BLaER1 (cell line): ENCODE measurements at regions not wholly inside any gene's neighbourhood (a gene's known extent, or its start where the extent isn't known, plus 50 kb on each side); places are given as distances from the start of the nearest gene placed in this dataset.
"Not testable (repeated sequence)": the region's sequence is repeated elsewhere in the genome, so short reads cannot be mapped to it uniquely, and the experiment has no call there.

Experiments used
- H3K27ac ChIP-seq: shearing (Covaris generic); formaldehyde crosslinking; 2 replicates; pipeline ENCODE4 v1.8.1; 2022
- H3K27me3 ChIP-seq: shearing (Covaris generic); formaldehyde crosslinking; 2 replicates; pipeline ENCODE4 v1.8.1; 2022
- H3K36me3 ChIP-seq: shearing (Covaris generic); formaldehyde crosslinking; 2 replicates; pipeline ENCODE4 v1.8.1; 2022
- H3K4me1 ChIP-seq: shearing (Covaris generic); formaldehyde crosslinking; 2 replicates; pipeline ENCODE4 v1.8.1; 2022
- H3K4me2 ChIP-seq: shearing (Covaris generic); formaldehyde crosslinking; 2 replicates; pipeline ENCODE4 v1.8.1; 2022
- H3K4me3 ChIP-seq: shearing (Covaris generic); formaldehyde crosslinking; 2 replicates; pipeline ENCODE4 v1.8.1; 2022
- H3K9ac ChIP-seq: shearing (Covaris generic); formaldehyde crosslinking; 2 replicates; pipeline ENCODE4 v1.8.1; 2022
- H3K9me3 ChIP-seq: shearing (Covaris generic); formaldehyde crosslinking; 2 replicates; pipeline ENCODE4 v1.8.1; 2022
- H4K20me1 ChIP-seq: shearing (Covaris generic); formaldehyde crosslinking; 2 replicates; pipeline ENCODE4 v1.8.1; 2022
- Cebpa-rat ChIP-seq: shearing (Covaris generic); IDR thresholded peaks from 2 replicates; pipeline ENCODE4 v1.8.1; 2022

GRCh38 chr10:60527676-60528075, 138.0 kb upstream of the ANK3 start:
- Histone ChIP-seq H3K4me3 (no peak overlapping the region), H3K36me3 (no peaks in the 10 kb centered on the region), H3K4me1 (no peaks in the 10 kb centered on the region), H3K4me2 (no peak overlapping the region), H3K27ac (no peak overlapping the region), H4K20me1 (no peaks in the 10 kb centered on the region), H3K9me3 (no peaks in the 10 kb centered on the region), H3K27me3 (no peaks in the 10 kb centered on the region), H3K9ac (no peak overlapping the region)
- TF ChIP-seq Cebpa-rat = no peak

- no peak for TF ChIP-seq Cebpa-rat
- Histone ChIP-seq H3K4me3 (no peak overlapping the region), H3K27me3 (no peaks in the 10 kb centered on the region), H3K36me3 (no peaks in the 10 kb centered on the region), H3K4me1 (no peaks in the 10 kb centered on the region), H3K27ac (no peak overlapping the region), H3K4me2 (no peak overlapping the region), H3K9ac (no peak overlapping the region), H3K9me3 (no peaks in the 10 kb centered on the region), H4K20me1 (no peaks in the 10 kb centered on the region)
Observed at GRCh38 chr10:60525716-60526585, 136.3 kb upstream of the ANK3 start.

- TF ChIP-seq Cebpa-rat = no peak
- Histone ChIP-seq H3K4me1 (no peaks in the 10 kb centered on the region), H3K9ac (no peak overlapping the region), H3K36me3 (no peaks in the 10 kb centered on the region), H3K4me3 (no peak overlapping the region), H3K4me2 (no peak overlapping the region), H3K27me3 (no peaks in the 10 kb centered on the region), H3K9me3 (no peaks in the 10 kb centered on the region), H3K27ac (no peak overlapping the region), H4K20me1 (no peaks in the 10 kb centered on the region)
Observed at GRCh38 chr10:60524541-60524940, 134.9 kb upstream of the ANK3 start.

- H3K9ac ChIP-seq, H3K36me3 ChIP-seq, H4K20me1 ChIP-seq, H3K9me3 ChIP-seq, H3K4me3 ChIP-seq, H3K4me2 ChIP-seq, H3K27ac ChIP-seq, H3K4me1 ChIP-seq, H3K27me3 ChIP-seq: not testable (repeated sequence)
Observed at GRCh38 chr10:60523371-60523770, 133.7 kb upstream of the ANK3 start.

GRCh38 chr10:60522617-60523016, 132.9 kb upstream of the ANK3 start:
- Histone ChIP-seq H3K4me3 (no peak overlapping the region), H4K20me1 (no peaks in the 10 kb centered on the region), H3K4me1 (no peaks in the 10 kb centered on the region), H3K27me3 (no peaks in the 10 kb centered on the region), H3K9me3 (no peaks in the 10 kb centered on the region), H3K36me3 (no peaks in the 10 kb centered on the region), H3K4me2 (no peak overlapping the region), H3K9ac (no peak overlapping the region), H3K27ac (no peak overlapping the region)
- TF ChIP-seq Cebpa-rat = no peak

GRCh38 chr10:60521974-60522405, 132.3 kb upstream of the ANK3 start:
- Histone ChIP-seq H3K9ac (no peak overlapping the region), H4K20me1 (no peaks in the 10 kb centered on the region), H3K9me3 (no peaks in the 10 kb centered on the region), H3K36me3 (no peaks in the 10 kb centered on the region), H3K27ac (no peak overlapping the region), H3K4me2 (no peak overlapping the region), H3K4me1 (no peaks in the 10 kb centered on the region), H3K4me3 (no peak overlapping the region), H3K27me3 (no peaks in the 10 kb centered on the region)
- TF ChIP-seq Cebpa-rat = no peak

- Histone ChIP-seq H3K9ac (no peak overlapping the region), H3K4me3 (no peak overlapping the region), H3K9me3 (no peaks in the 10 kb centered on the region), H3K36me3 (no peaks in the 10 kb centered on the region), H3K4me2 (no peak overlapping the region), H3K27me3 (no peaks in the 10 kb centered on the region), H3K27ac (no peak overlapping the region), H4K20me1 (no peaks in the 10 kb centered on the region), H3K4me1 (no peaks in the 10 kb centered on the region)
- TF ChIP-seq Cebpa-rat = no peak
Observed at GRCh38 chr10:60518745-60519144, 129.1 kb upstream of the ANK3 start.

GRCh38 chr10:60517805-60518204, 128.1 kb upstream of the ANK3 start:
- H3K4me2 ChIP-seq = no peak overlapping the region
- H3K27ac ChIP-seq = no peak overlapping the region
- H3K4me1 ChIP-seq = no peaks in the 10 kb centered on the region
- no peak overlapping the region for H3K9ac ChIP-seq
- no peaks in the 10 kb centered on the region for H3K9me3 ChIP-seq
- no peaks in the 10 kb centered on the region for H3K27me3 ChIP-seq
- no peak overlapping the region for H3K4me3 ChIP-seq
- no peak for TF ChIP-seq Cebpa-rat
- no peaks in the 10 kb centered on the region for H3K36me3 ChIP-seq
- H4K20me1 ChIP-seq = no peaks in the 10 kb centered on the region

GRCh38 chr10:60513281-60513680, 123.6 kb upstream of the ANK3 start:
- Histone ChIP-seq H3K4me2 (no peak overlapping the region), H3K27ac (no peak overlapping the region), H3K9ac (no peak overlapping the region), H3K36me3 (no peaks in the 10 kb centered on the region), H4K20me1 (no peaks in the 10 kb centered on the region), H3K9me3 (no peaks in the 10 kb centered on the region), H3K27me3 (no peaks in the 10 kb centered on the region), H3K4me3 (no peak overlapping the region), H3K4me1 (no peaks in the 10 kb centered on the region)
- TF ChIP-seq Cebpa-rat = no peak

- no peaks in the 10 kb centered on the region for H3K27me3 ChIP-seq
- H3K27ac ChIP-seq = no peak overlapping the region
- no peaks in the 10 kb centered on the region for H3K36me3 ChIP-seq
- no peaks in the 10 kb centered on the region for H3K4me1 ChIP-seq
- H3K9me3 ChIP-seq = no peaks in the 10 kb centered on the region
- H3K4me3 ChIP-seq = no peak overlapping the region
- H4K20me1 ChIP-seq = no peaks in the 10 kb centered on the region
- H3K4me2 ChIP-seq = no peak overlapping the region
- H3K9ac ChIP-seq = no peak overlapping the region
- no peak for TF ChIP-seq Cebpa-rat
Observed at GRCh38 chr10:60511477-60512229, 122.0 kb upstream of the ANK3 start.
